Endothelial cell of umbilical vein (primary cell): ENCODE measurements at regions not wholly inside any gene's neighbourhood (a gene's known extent, or its start where the extent isn't known, plus 50 kb on each side); places are given as distances from the start of the nearest gene placed in this dataset.

Source experiments
- BruUV-seq: library from RNA; stranded (reverse); fragments of 400-500 nt; replicated peaks from 2 replicates; lab custom pipeline; 2021; lab: Mats Ljungman, UMichigan
- CTCF ChIA-PET: fragments of 300-600, 350-600 bp; sonication (Branson Sonifier 250); formaldehyde crosslinking; loops from one replicate; lab custom pipeline; 2021; ENCODE audit warnings: antibody characterized with exemption, inconsistent platforms; lab: Charles Lee
- POLR2A ChIA-PET: fragments of 300-600, 350-600 bp; sonication (Branson Sonifier 250); formaldehyde crosslinking; loops from one replicate; lab custom pipeline; 2021; ENCODE audit warnings: antibody characterized with exemption, inconsistent platforms; lab: Charles Lee
- DNase-seq: peaks from one replicate; pipeline ENCODE4 v3.0.0-alpha.2; 2011; ENCODE audit warnings: low read depth, low spot score
- FAIRE-seq: peaks from 2 replicates; lab custom pipeline; 2011; peaks lifted over from hg19 to GRCh38; lab: Jason Lieb, UNC
- H2AFZ ChIP-seq: 2 replicates; pipeline ENCODE4 v1.6.0; 2012; ENCODE audit warnings: low read depth, low read length, control low read depth, inconsistent platforms
- H3K27ac ChIP-seq: 2 replicates; pipeline ENCODE4 v1.5.1; 2011; ENCODE audit warnings: low read depth, mild to moderate bottlenecking, control low read depth, low read length, moderate library complexity; ENCODE audit not compliant: insufficient read depth
- H3K27me3 ChIP-seq, 2 experiments: 2 replicates each; pipeline versions ENCODE4 v1.6.0 to v1.6.1; 2011; ENCODE audit warnings: low read length in 2 of 2, mixed read lengths in 1 of 2; ENCODE audit not compliant: control insufficient read depth in 2 of 2, insufficient read depth in 2 of 2
- H3K36me3 ChIP-seq, 2 experiments: 2 replicates in 1 of 2; 3 replicates in 1 of 2; pipeline ENCODE4 v1.5.1; 2011; ENCODE audit warnings: low read length in 2 of 2, mild to moderate bottlenecking in 1 of 2, moderate library complexity in 1 of 2; ENCODE audit not compliant: control insufficient read depth in 2 of 2, insufficient read depth in 2 of 2; ENCODE audit errors: extremely low read depth in 1 of 2
- H3K4me1 ChIP-seq: 3 replicates; pipeline ENCODE4 v1.5.1; 2011; ENCODE audit warnings: mild to moderate bottlenecking, low read length; ENCODE audit not compliant: control insufficient read depth, insufficient read depth; ENCODE audit errors: extremely low read depth
- H3K4me2 ChIP-seq: 2 replicates; pipeline ENCODE4 v1.6.1; 2011; ENCODE audit warnings: low read length, control low read depth, mixed read lengths; ENCODE audit not compliant: insufficient read depth
- H3K4me3 ChIP-seq, 3 experiments: fragments of 200-600 bp in 1 of 3; sonication (generic), shearing (Covaris generic) in 1 of 3; replicated peaks in 1 of 3; 2 replicates each; pipeline ENCODE4 v1.5.1; 2011 to 2016; ENCODE audit warnings: control low read depth in 3 of 3, low read length in 3 of 3, mild to moderate bottlenecking in 2 of 3, inconsistent platforms in 1 of 3, low read depth in 1 of 3, moderate library complexity in 1 of 3; ENCODE audit not compliant: insufficient read depth in 1 of 3
- H3K79me2 ChIP-seq: 2 replicates; pipeline ENCODE4 v1.6.0; 2012; ENCODE audit warnings: low read length, inconsistent platforms; ENCODE audit not compliant: control insufficient read depth, insufficient read depth
- H3K9ac ChIP-seq: replicated peaks from 2 replicates; pipeline ENCODE3; 2011; ENCODE audit warnings: low read length, control low read depth; ENCODE audit not compliant: insufficient read depth; ENCODE audit errors: extremely low read depth
- H3K9me1 ChIP-seq: replicated peaks from 3 replicates; pipeline ENCODE4 v1.6.0; 2011; ENCODE audit warnings: mild to moderate bottlenecking, low read length; ENCODE audit not compliant: control insufficient read depth, insufficient read depth; ENCODE audit errors: extremely low read depth
- H3K9me3 ChIP-seq: replicated peaks from 2 replicates; pipeline ENCODE4 v1.5.1; 2012; ENCODE audit warnings: low read length, inconsistent platforms; ENCODE audit not compliant: control insufficient read depth, insufficient read depth
- H4K20me1 ChIP-seq: replicated peaks from 2 replicates; pipeline ENCODE3; 2011; ENCODE audit warnings: mild to moderate bottlenecking, low read length; ENCODE audit not compliant: control insufficient read depth, insufficient read depth; ENCODE audit errors: extremely low read depth
- EZH2 ChIP-seq: IDR thresholded peaks from 2 replicates; pipeline ENCODE4 v1.6.1; 2012; ENCODE audit warnings: borderline replicate concordance, low read depth, mild to moderate bottlenecking, moderate library complexity, low read length, inconsistent platforms; ENCODE audit not compliant: severe bottlenecking
- FOS ChIP-seq: IDR thresholded peaks from 2 replicates; pipeline ENCODE4 v1.6.1; 2011; ENCODE audit warnings: mild to moderate bottlenecking, low read length, moderate library complexity, borderline replicate concordance; ENCODE audit not compliant: insufficient read depth
- MYC ChIP-seq: IDR thresholded peaks from one replicate; pipeline ENCODE4 v1.6.1; 2011; ENCODE audit warnings: mild to moderate bottlenecking, low read depth, low read length
- POLR2A ChIP-seq: IDR thresholded peaks from 2 replicates; pipeline ENCODE4 v1.6.1; 2012; ENCODE audit warnings: low read depth, mild to moderate bottlenecking, control low read depth, low read length
- dilution Hi-C: fragments of 300-500 bp; cut with MboI; formaldehyde crosslinking; loops from one replicate; pipeline ENCODE4 v1.15.0; 2019; ENCODE audit warnings: low sequenced_read_pairs; ENCODE audit not compliant: extremely low pct_ligation_motif_present
- intact Hi-C: fragments of 100-400 bp; cut with micrococcal nuclease; formaldehyde crosslinking; loops from one replicate; pipeline ENCODE4 v1.10.0; 2022
- TF ChIP-seq, protein P1 (sequence below): IDR thresholded peaks from 2 replicates; pipeline ENCODE4 v1.6.1; 2011; ENCODE audit not compliant: insufficient read depth, insufficient read length

DNA sequence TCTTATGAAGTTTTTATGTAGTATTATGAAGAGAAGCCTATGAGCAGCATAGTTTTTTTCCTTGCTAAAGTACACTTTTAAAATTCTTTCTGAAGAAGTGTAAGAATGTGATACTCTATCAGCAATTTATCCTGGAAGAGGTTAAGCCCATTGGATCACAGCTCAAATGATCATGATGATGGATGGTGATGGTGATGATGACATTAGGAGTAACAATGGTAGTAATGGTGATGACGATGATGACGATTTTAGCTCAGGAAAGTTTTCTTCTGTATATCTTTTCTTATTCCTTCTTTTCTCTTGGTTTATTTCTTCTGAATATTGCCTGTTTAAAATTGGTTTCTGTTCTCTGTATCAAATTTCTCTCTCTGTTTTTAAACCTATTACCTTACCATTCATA lies 262.9 kb upstream of the DUSP10 start:
- no peak overlapping the region for H3K4me2 ChIP-seq
- H3K9me1 ChIP-seq = no peaks in the 10 kb centered on the region
- no peaks in the 10 kb centered on the region for H3K79me2 ChIP-seq
- H3K4me1 ChIP-seq = no peaks in the 10 kb centered on the region
- H3K36me3 ChIP-seq = no peaks in the 10 kb centered on the region
- FAIRE-seq = no peak
- no peak overlapping the region for H2AFZ ChIP-seq
- CTCF ChIA-PET = no interaction called here
- dilution Hi-C loops = no loop called here
- no peaks in the 10 kb centered on the region for H3K9me3 ChIP-seq
- intact Hi-C loops = loop anchor here (10.0 kb wide), 1 partner anchor 630 kb away; no protein-coding TSS in a partner anchor
- H3K4me3 ChIP-seq = no peak overlapping the region
- no TSS peak for BruUV-seq
- no peaks in the 10 kb centered on the region for H4K20me1 ChIP-seq
- no peak for DNase-seq
- POLR2A ChIA-PET = no interaction called here
- H3K27ac ChIP-seq = no peak overlapping the region
- H3K27me3 ChIP-seq = no peaks in the 10 kb centered on the region
- TF ChIP-seq FOS = no peak
- no peak for TF ChIP-seq EZH2
- TF ChIP-seq MYC = no peak
- H3K9ac ChIP-seq = no peak overlapping the region

DNA sequence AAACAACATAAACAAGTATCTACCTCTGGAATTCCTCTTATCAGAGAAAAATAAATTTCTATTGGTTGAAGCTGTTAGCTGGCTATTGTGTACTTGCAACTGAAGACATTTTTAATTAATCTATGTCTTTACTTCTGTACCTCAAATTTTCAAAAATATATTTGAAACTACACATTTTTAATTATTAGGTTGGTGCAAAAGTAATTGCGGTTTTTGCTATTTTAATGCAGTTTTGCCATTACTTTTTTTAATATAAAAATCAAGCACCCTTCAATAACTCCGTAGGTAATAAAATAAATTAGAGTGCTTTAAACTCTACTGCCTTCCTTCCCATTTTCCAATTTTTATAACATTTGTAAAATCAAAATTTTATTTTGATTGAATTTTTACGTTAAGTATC lies 262.1 kb upstream of the DUSP10 start:
- Histone ChIP-seq H3K4me1 (no peaks in the 10 kb centered on the region), H4K20me1 (no peaks in the 10 kb centered on the region), H3K9ac (no peak overlapping the region), H3K27me3 (no peaks in the 10 kb centered on the region), H2AFZ (no peak overlapping the region), H3K36me3 (no peaks in the 10 kb centered on the region), H3K4me2 (no peak overlapping the region), H3K9me1 (no peaks in the 10 kb centered on the region), H3K4me3 (no peak overlapping the region), H3K79me2 (no peaks in the 10 kb centered on the region), H3K9me3 (no peaks in the 10 kb centered on the region), H3K27ac (no peak overlapping the region)
- intact Hi-C loops (loop anchor here (10.0 kb wide), 1 partner anchor 629 kb away; no protein-coding TSS in a partner anchor), dilution Hi-C loops (no loop called here)
- TF ChIP-seq POLR2A (no peak), FOS (no peak), EZH2 (no peak)
- TF ChIP-seq, protein P1, sequence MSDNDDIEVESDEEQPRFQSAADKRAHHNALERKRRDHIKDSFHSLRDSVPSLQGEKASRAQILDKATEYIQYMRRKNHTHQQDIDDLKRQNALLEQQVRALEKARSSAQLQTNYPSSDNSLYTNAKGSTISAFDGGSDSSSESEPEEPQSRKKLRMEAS = no peak
- POLR2A ChIA-PET = no interaction called here
- FAIRE-seq (no peak), DNase-seq (no peak)
- no TSS peak for BruUV-seq
- CTCF ChIA-PET = no interaction called here
